ENCODE measurements at regions not wholly inside any gene's neighbourhood (a gene's known extent, or its start where the extent isn't known, plus 50 kb on each side); places are given as distances from the start of the nearest gene placed in this dataset.

- TF ChIP-seq CREB1 (IDR thresholded peaks at IDR 0.05) (no peak), GABPA (IDR thresholded peaks at IDR 0.05; ENCODE audit: borderline replicate concordance, insufficient read depth, low read length) (no peak), CEBPB (IDR thresholded peaks at IDR 0.05; ENCODE audit: low read depth, low read length) (no peak)
These were observed 69.5 kb upstream of the IER5L start (continued) for GRCh38 chr9:129247285-129248153.
